Natural killer cell (primary cell): ENCODE measurements at regions not wholly inside any gene's neighbourhood (a gene's known extent, or its start where the extent isn't known, plus 50 kb on each side); places are given as distances from the start of the nearest gene placed in this dataset.

ENCODE experiments used
- ATAC-seq, 3 donors: fragments of 150-1000 bp in 2 of 3; fragments of 200-7000 bp in 1 of 3; cut with Tn5 transposase; 1 replicate in 1 of 3; 2 replicates in 2 of 3; pipeline ENCODE4 v1.10.0; 2021; ENCODE audit warnings: mild to moderate bottlenecking in 2 of 3, moderate library complexity in 2 of 3
- DNase-seq, 2 donors: peaks; one replicate each; pipeline versions ENCODE4 v3.0.0 to v3.0.0-alpha.2; 2013 to 2021; ENCODE audit warnings: mixed read lengths in 1 of 2
- H3K27ac ChIP-seq: one replicate; pipeline ENCODE4 v1.5.1; 2013; ENCODE audit warnings: mild to moderate bottlenecking, low read length
- H3K27me3 ChIP-seq: one replicate; pipeline ENCODE4 v1.6.1; 2013; ENCODE audit warnings: low read length; ENCODE audit not compliant: control insufficient read depth, insufficient read depth
- H3K36me3 ChIP-seq: one replicate; pipeline ENCODE4 v1.6.1; 2013; ENCODE audit warnings: low read length; ENCODE audit not compliant: control insufficient read depth, insufficient read depth
- H3K4me1 ChIP-seq: one replicate; pipeline ENCODE4 v1.6.1; 2013; ENCODE audit warnings: low read length; ENCODE audit not compliant: control insufficient read depth, insufficient read depth
- H3K4me3 ChIP-seq: one replicate; pipeline ENCODE4 v1.5.1; 2013; ENCODE audit warnings: low read length
- H3K9me3 ChIP-seq: one replicate; pipeline ENCODE4 v1.6.1; 2013; ENCODE audit warnings: low read length; ENCODE audit not compliant: control insufficient read depth, insufficient read depth
- H3K27ac Mint-ChIP-seq, 2 donors: one replicate each; pipeline ENCODE4 v1.8.0; 2022; ENCODE audit warnings: mild to moderate bottlenecking in 2 of 2, mixed read lengths in 2 of 2, moderate library complexity in 1 of 2
- H3K27me3 Mint-ChIP-seq, 2 donors: one replicate each; pipeline ENCODE4 v1.8.0; 2022; ENCODE audit warnings: low read depth in 2 of 2, mixed read lengths in 2 of 2
- H3K36me3 Mint-ChIP-seq: one replicate; pipeline ENCODE4 v1.8.0; 2022; ENCODE audit warnings: mixed read lengths
- H3K4me1 Mint-ChIP-seq, 2 donors: one replicate each; pipeline ENCODE4 v1.8.0; 2022; ENCODE audit warnings: mixed read lengths in 2 of 2
- H3K4me3 Mint-ChIP-seq: one replicate; pipeline ENCODE4 v1.8.0; 2022; ENCODE audit warnings: mild to moderate bottlenecking, moderate library complexity, mixed read lengths
- H3K9me3 Mint-ChIP-seq, 2 donors: one replicate each; pipeline ENCODE4 v1.8.0; 2022; ENCODE audit warnings: mixed read lengths in 2 of 2
- WGBS: methylation state at CpG from one replicate; pipeline ENCODE4 v1.1.7; 2013; ENCODE audit warnings: missing lambda C conversion rate; ENCODE audit not compliant: insufficient coverage; 5-methylcytosine and 5-hydroxymethylcytosine counted together
- intact Hi-C: fragments of 100-400 bp; cut with micrococcal nuclease; formaldehyde crosslinking; loops from one replicate; pipeline ENCODE4 v1.14.2; 2022
- TF ChIP-seq, protein P1 (sequence below): fragments of 200-600 bp; IDR thresholded peaks from one replicate; pipeline ENCODE4 v1.8.0; 2022; ENCODE audit warnings: antibody characterized with exemption

DNA sequence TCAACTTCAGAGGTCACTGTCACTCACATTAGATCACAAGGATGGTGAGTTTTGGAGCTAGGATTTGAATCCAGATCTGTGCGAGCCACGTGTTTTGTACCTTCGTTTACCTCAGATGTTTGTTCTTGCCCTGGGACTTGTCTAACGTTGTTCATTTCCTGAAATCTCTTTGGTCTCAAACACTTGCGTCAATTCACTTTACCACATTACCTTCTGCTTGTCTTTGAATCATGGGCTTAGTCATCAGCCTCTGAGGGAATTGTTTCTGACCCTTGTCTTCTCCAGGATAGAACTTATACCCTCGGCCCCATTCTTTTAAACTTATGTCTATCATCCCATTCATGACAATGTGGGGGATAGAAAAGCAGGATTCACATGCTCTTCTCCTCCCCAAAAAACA lies 282.7 kb downstream of the DCDC2C start:
- H3K9me3 ChIP-seq = peaks cover 6% of the 10 kb centered on the region
- no peak overlapping the region for H3K4me3 ChIP-seq
- no peak overlapping the region for H3K27ac Mint-ChIP-seq
- intact Hi-C loops = no loop called here
- H3K4me3 Mint-ChIP-seq = no peak overlapping the region
- no peaks in the 10 kb centered on the region for H3K4me1 Mint-ChIP-seq
- H3K27me3 ChIP-seq = no peaks in the 10 kb centered on the region
- 84% methylated on average over 6 of the region's 6 CpGs for WGBS
- no peaks in the 10 kb centered on the region for H3K4me1 ChIP-seq
- ATAC-seq = no peak
- TF ChIP-seq, protein P1, sequence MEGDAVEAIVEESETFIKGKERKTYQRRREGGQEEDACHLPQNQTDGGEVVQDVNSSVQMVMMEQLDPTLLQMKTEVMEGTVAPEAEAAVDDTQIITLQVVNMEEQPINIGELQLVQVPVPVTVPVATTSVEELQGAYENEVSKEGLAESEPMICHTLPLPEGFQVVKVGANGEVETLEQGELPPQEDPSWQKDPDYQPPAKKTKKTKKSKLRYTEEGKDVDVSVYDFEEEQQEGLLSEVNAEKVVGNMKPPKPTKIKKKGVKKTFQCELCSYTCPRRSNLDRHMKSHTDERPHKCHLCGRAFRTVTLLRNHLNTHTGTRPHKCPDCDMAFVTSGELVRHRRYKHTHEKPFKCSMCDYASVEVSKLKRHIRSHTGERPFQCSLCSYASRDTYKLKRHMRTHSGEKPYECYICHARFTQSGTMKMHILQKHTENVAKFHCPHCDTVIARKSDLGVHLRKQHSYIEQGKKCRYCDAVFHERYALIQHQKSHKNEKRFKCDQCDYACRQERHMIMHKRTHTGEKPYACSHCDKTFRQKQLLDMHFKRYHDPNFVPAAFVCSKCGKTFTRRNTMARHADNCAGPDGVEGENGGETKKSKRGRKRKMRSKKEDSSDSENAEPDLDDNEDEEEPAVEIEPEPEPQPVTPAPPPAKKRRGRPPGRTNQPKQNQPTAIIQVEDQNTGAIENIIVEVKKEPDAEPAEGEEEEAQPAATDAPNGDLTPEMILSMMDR = no peak
- no peak for DNase-seq
- H3K27ac ChIP-seq = no peak overlapping the region
- peaks cover 2 to 7% of the 10 kb centered on the region in 2 donors for H3K27me3 Mint-ChIP-seq
- peaks cover 4% of the 10 kb centered on the region for H3K36me3 Mint-ChIP-seq
- H3K36me3 ChIP-seq = no peaks in the 10 kb centered on the region
- H3K9me3 Mint-ChIP-seq = no peaks in the 10 kb centered on the region

DNA sequence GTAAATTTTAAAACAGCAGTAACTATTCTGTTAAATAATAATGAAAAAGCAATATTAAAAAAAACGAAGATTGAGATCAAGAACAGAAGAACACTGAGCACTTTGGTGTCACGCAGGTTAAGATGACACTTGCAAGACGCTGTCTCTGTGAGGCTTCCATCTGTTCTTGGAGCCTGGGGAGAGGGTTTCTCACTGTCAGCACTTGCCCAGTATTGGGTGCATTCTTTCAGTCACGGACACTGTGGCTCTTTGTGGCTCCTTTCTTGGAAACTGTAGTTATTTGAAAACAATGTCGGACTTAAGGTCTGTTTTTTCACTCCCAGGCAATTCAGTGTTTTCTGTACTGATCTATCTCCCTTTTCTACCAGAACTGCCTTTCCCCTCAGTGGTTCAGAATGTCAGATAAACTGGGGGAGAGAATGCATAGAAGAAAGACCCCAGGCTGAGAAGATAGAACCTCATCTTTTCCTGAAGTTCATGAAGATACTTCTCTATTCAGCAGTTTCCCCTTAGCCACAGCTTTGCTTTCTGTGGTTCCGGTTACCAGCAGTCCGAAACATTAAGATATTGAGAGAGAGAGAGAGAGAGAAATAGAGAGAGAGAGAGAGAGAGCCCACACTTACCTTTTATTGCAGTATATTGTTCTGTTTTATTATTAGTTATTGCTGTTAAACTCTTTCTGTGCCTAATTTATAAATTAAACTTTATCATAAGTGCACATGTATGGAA lies 283.3 kb downstream of the DCDC2C start:
- DNase-seq (no peak), ATAC-seq (no peak)
- H3K9me3 Mint-ChIP-seq = no peaks in the 10 kb centered on the region
- no peak overlapping the region for H3K4me3 ChIP-seq
- no peak overlapping the region for H3K27ac ChIP-seq
- 82% methylated on average over 6 of the region's 7 CpGs for WGBS
- TF ChIP-seq, protein P1 = no peak
- H3K27me3 Mint-ChIP-seq = peaks cover 2 to 7% of the 10 kb centered on the region in 2 donors
- intact Hi-C loops = no loop called here
- H3K36me3 Mint-ChIP-seq = peaks cover 6% of the 10 kb centered on the region
- H3K4me3 Mint-ChIP-seq = no peak overlapping the region
- H3K36me3 ChIP-seq = no peaks in the 10 kb centered on the region
- no peaks in the 10 kb centered on the region for H3K4me1 Mint-ChIP-seq
- H3K27ac Mint-ChIP-seq = no peak overlapping the region
- H3K27me3 ChIP-seq = no peaks in the 10 kb centered on the region
- peaks cover 6% of the 10 kb centered on the region for H3K9me3 ChIP-seq
- no peaks in the 10 kb centered on the region for H3K4me1 ChIP-seq

DNA sequence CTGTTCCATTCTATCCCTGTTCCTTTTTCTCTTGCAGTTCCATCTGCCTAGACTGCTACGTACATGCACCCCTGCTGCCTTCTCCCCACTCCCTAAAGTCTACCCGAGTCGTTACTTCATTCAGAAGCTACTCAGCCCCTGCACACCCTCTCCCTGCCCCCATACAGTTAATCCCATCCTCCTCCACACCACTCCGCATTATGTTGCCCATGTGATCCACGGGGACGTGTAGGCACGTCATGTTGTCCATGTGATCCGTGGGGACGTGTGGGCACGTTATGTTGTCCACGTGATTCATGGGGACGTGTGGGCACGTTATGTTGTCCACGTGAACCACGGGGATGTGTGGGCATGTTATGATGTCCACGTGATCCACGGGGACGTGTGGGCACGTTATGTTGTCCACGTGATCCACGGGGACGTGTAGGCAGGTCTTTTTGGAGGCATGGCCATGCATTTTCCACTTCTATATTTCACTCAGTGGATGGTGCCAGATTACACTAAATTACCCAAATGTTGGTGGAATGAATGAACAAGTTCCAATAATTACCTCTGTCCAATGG lies 299.5 kb downstream of the DCDC2C start:
- TF ChIP-seq, protein P1 = no peak
- no peak for DNase-seq
- Histone ChIP-seq H3K27ac (no peak overlapping the region), H3K4me3 (no peak overlapping the region), H3K36me3 (no peaks in the 10 kb centered on the region), H3K9me3 (no peaks in the 10 kb centered on the region), H3K27me3 (no peaks in the 10 kb centered on the region), H3K4me1 (no peaks in the 10 kb centered on the region)
- Mint-ChIP-seq H3K27ac (no peak overlapping the region), H3K4me3 (no peak overlapping the region), H3K4me1 (no peaks in the 10 kb centered on the region), H3K27me3 (peaks cover under 1 to 4% of the 10 kb centered on the region in 2 donors), H3K36me3 (no peaks in the 10 kb centered on the region), H3K9me3 (no peaks in the 10 kb centered on the region)
- WGBS = 89% methylated on average over 22 of the region's 22 CpGs
- intact Hi-C loops = no loop called here
- no peak for ATAC-seq

DNA sequence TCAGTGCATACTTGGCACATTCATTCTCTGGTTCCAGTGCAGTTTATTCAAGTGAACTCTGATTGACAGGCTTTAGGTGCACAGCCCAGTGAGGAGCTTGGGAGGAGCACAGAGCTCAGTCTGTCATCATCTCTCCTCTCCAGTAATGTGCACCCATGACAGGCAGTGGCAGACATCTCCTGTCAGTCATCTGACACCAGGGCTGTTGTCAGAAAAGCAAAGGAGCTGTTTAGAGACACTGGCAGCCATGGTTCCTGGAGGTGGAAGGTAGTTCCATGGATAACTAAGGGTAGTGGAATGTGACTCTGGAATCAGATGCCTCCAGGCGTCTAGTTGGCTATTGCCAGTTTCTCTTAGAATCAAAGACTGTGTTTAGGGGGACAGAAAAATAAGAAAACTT lies 308.8 kb downstream of the DCDC2C start:
- no peaks in the 10 kb centered on the region for H3K36me3 ChIP-seq
- no peak overlapping the region for H3K4me3 ChIP-seq
- Mint-ChIP-seq H3K27me3 (peaks cover 0 to 8% of the 10 kb centered on the region in 2 donors), H3K27ac (no peak overlapping the region), H3K4me1 (no peaks in the 10 kb centered on the region), H3K4me3 (no peak overlapping the region), H3K9me3 (peaks cover 4 to 5% of the 10 kb centered on the region in 2 donors), H3K36me3 (no peaks in the 10 kb centered on the region)
- DNase-seq (no peak), ATAC-seq (no peak)
- no peak overlapping the region for H3K27ac ChIP-seq
- WGBS = 92% methylated on average over 1 of the region's 1 CpG
- H3K9me3 ChIP-seq = no peaks in the 10 kb centered on the region
- TF ChIP-seq, protein P1 = no peak
- intact Hi-C loops = no loop called here
- H3K27me3 ChIP-seq = no peaks in the 10 kb centered on the region
- H3K4me1 ChIP-seq = no peaks in the 10 kb centered on the region
